WTC11 (cell line): ENCODE measurements at regions not wholly inside any gene's neighbourhood (a gene's known extent, or its start where the extent isn't known, plus 50 kb on each side); places are given as distances from the start of the nearest gene placed in this dataset.

Experiments
- ATAC-seq: fragments of 200-7000 bp; cut with Tn5 transposase; 2 replicates; pipeline ENCODE4 v1.10.0; 2021; ENCODE audit warnings: mild to moderate bottlenecking, moderate library complexity
- CTCF ChIA-PET: fragments of 300-600 bp; sonication (Branson Sonifier 250); formaldehyde crosslinking; loops from one replicate; lab custom pipeline; 2021; ENCODE audit warnings: antibody characterized with exemption; lab: Charles Lee
- POLR2A ChIA-PET: fragments of 350-600 bp; sonication (Branson Sonifier 250); formaldehyde crosslinking; loops from one replicate; lab custom pipeline; 2021; ENCODE audit warnings: antibody characterized with exemption; lab: Charles Lee
- DNase-seq: peaks from one replicate; pipeline ENCODE4 v3.0.0; 2021; ENCODE audit warnings: low spot score
- H3K27ac Mint-ChIP-seq: 2 replicates; pipeline ENCODE4 v1.8.0; 2021; ENCODE audit warnings: mixed read lengths
- H3K27me3 Mint-ChIP-seq: 2 replicates; pipeline ENCODE4 v1.8.0; 2021; ENCODE audit warnings: low read depth, mild to moderate bottlenecking, moderate library complexity, mixed read lengths
- H3K36me3 Mint-ChIP-seq: 2 replicates; pipeline ENCODE4 v1.8.0; 2021; ENCODE audit warnings: mixed read lengths
- H3K4me1 Mint-ChIP-seq: 2 replicates; pipeline ENCODE4 v1.8.0; 2022; ENCODE audit warnings: mixed read lengths
- H3K4me3 Mint-ChIP-seq: 2 replicates; pipeline ENCODE4 v1.8.0; 2021; ENCODE audit warnings: mild to moderate bottlenecking, moderate library complexity, mixed read lengths
- H3K9me3 Mint-ChIP-seq: 2 replicates; pipeline ENCODE4 v1.8.0; 2021; ENCODE audit warnings: mixed read lengths
- ATF1 ChIP-seq: sonication (generic); formaldehyde crosslinking; IDR thresholded peaks from 2 replicates; pipeline ENCODE4 v1.8.1; 2023; ENCODE audit warnings: mild to moderate bottlenecking, moderate library complexity, missing genetic modification reagents
- CREB1 ChIP-seq: sonication (generic); formaldehyde crosslinking; IDR thresholded peaks from 2 replicates; pipeline ENCODE4 v1.8.0; 2023; ENCODE audit warnings: mild to moderate bottlenecking, missing genetic modification reagents
- ELF4 ChIP-seq: sonication (generic); formaldehyde crosslinking; IDR thresholded peaks from 2 replicates; pipeline ENCODE4 v1.8.1; 2022; ENCODE audit warnings: low read depth, mild to moderate bottlenecking, moderate library complexity, missing genetic modification reagents
- ESRRA ChIP-seq: sonication (generic); formaldehyde crosslinking; IDR thresholded peaks from 2 replicates; pipeline ENCODE4 v1.8.1; 2022; ENCODE audit warnings: mild to moderate bottlenecking, missing genetic modification reagents, borderline replicate concordance
- ETV6 ChIP-seq: sonication (generic); formaldehyde crosslinking; IDR thresholded peaks from 2 replicates; pipeline ENCODE4 v1.8.1; 2022; ENCODE audit warnings: mild to moderate bottlenecking, missing genetic modification reagents
- FOXJ3 ChIP-seq: sonication (generic); formaldehyde crosslinking; IDR thresholded peaks from 2 replicates; pipeline ENCODE4 v1.9.0; 2021; ENCODE audit warnings: missing genetic modification reagents, mild to moderate bottlenecking, borderline replicate concordance
- NR2C2 ChIP-seq: sonication (generic); formaldehyde crosslinking; IDR thresholded peaks from 2 replicates; pipeline ENCODE4 v1.8.0; 2022; ENCODE audit warnings: mild to moderate bottlenecking, missing genetic modification reagents
- RELA ChIP-seq: sonication (generic); formaldehyde crosslinking; IDR thresholded peaks from 2 replicates; pipeline ENCODE4 v1.8.1; 2022; ENCODE audit warnings: missing genetic modification reagents, mild to moderate bottlenecking, borderline replicate concordance
- ZNF263 ChIP-seq: sonication (generic); formaldehyde crosslinking; IDR thresholded peaks from 2 replicates; pipeline ENCODE4 v1.8.1; 2022; ENCODE audit warnings: low read depth, mild to moderate bottlenecking, moderate library complexity, missing genetic modification reagents
- ZNF317 ChIP-seq: sonication (generic); formaldehyde crosslinking; IDR thresholded peaks from 2 replicates; pipeline ENCODE4 v1.8.1; 2023; ENCODE audit warnings: low read depth, mild to moderate bottlenecking, moderate library complexity, missing genetic modification reagents, borderline replicate concordance
- TF ChIP-seq, protein P1 (sequence below): sonication (generic); formaldehyde crosslinking; IDR thresholded peaks from 2 replicates; pipeline ENCODE4 v1.8.0; 2023; ENCODE audit warnings: missing genetic modification reagents, mild to moderate bottlenecking, borderline replicate concordance
- TF ChIP-seq, protein P2 (sequence below): sonication (generic); formaldehyde crosslinking; IDR thresholded peaks from 2 replicates; pipeline ENCODE4 v1.8.1; 2023; ENCODE audit warnings: mild to moderate bottlenecking, missing genetic modification reagents, moderate library complexity
- TF ChIP-seq, protein P3 (sequence below): sonication (generic); formaldehyde crosslinking; IDR thresholded peaks from 2 replicates; pipeline ENCODE4 v1.8.1; 2022; ENCODE audit warnings: low read depth, mild to moderate bottlenecking, moderate library complexity, missing genetic modification reagents, borderline replicate concordance
- TF ChIP-seq, protein P4 (sequence below): sonication (generic); formaldehyde crosslinking; IDR thresholded peaks from 2 replicates; pipeline ENCODE4 v1.8.0; 2022; ENCODE audit warnings: mild to moderate bottlenecking, missing genetic modification reagents
- TF ChIP-seq, protein P5 (sequence below): fragments of 250-450 bp; sonication (Bioruptor Pico); IDR thresholded peaks from 2 replicates; pipeline ENCODE4 v1.9.0; 2021; ENCODE audit warnings: mild to moderate bottlenecking, borderline replicate concordance
- TF ChIP-seq, protein P6 (sequence below): fragments of 200-600 bp; IDR thresholded peaks from 2 replicates; pipeline ENCODE4 v1.8.0; 2022; ENCODE audit warnings: antibody characterized with exemption
- TF ChIP-seq, protein P7 (sequence below): sonication (generic); formaldehyde crosslinking; IDR thresholded peaks from 2 replicates; pipeline ENCODE4 v1.8.1; 2023; ENCODE audit warnings: mild to moderate bottlenecking, missing genetic modification reagents
- TF ChIP-seq, protein P8 (sequence below): fragments of 250-450 bp; sonication (Bioruptor Pico); IDR thresholded peaks from 2 replicates; pipeline ENCODE4 v2.1.2; 2022; ENCODE audit warnings: mild to moderate bottlenecking, moderate library complexity

DNA sequence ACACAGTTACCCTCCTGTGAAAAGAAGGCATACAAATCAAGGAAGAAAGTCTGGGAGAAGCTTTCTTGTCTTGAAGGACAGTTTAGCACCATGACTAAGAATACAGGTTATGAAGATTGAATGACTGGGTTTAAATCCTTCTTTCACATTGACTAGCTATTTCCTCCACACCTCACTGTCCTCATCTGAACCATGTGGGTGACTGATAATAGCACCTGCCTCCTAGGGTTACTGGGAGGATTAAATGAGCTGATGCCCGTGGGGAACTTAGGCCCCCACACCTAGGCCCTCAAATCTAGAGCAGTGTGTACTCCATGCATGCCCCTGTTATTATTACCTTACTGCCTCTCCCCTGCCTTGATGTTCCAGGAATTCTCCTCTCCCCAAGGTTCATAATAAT is 202.9 kb downstream of the FBXO15 start (continued):
- TF ChIP-seq RELA (CRISPR knock-in tag), result no peak
- no peak for TF ChIP-seq ZNF263 (CRISPR knock-in tag)
- TF ChIP-seq ESRRA (CRISPR knock-in tag), result no peak
- no peak for TF ChIP-seq NR2C2
- TF ChIP-seq, protein P1, sequence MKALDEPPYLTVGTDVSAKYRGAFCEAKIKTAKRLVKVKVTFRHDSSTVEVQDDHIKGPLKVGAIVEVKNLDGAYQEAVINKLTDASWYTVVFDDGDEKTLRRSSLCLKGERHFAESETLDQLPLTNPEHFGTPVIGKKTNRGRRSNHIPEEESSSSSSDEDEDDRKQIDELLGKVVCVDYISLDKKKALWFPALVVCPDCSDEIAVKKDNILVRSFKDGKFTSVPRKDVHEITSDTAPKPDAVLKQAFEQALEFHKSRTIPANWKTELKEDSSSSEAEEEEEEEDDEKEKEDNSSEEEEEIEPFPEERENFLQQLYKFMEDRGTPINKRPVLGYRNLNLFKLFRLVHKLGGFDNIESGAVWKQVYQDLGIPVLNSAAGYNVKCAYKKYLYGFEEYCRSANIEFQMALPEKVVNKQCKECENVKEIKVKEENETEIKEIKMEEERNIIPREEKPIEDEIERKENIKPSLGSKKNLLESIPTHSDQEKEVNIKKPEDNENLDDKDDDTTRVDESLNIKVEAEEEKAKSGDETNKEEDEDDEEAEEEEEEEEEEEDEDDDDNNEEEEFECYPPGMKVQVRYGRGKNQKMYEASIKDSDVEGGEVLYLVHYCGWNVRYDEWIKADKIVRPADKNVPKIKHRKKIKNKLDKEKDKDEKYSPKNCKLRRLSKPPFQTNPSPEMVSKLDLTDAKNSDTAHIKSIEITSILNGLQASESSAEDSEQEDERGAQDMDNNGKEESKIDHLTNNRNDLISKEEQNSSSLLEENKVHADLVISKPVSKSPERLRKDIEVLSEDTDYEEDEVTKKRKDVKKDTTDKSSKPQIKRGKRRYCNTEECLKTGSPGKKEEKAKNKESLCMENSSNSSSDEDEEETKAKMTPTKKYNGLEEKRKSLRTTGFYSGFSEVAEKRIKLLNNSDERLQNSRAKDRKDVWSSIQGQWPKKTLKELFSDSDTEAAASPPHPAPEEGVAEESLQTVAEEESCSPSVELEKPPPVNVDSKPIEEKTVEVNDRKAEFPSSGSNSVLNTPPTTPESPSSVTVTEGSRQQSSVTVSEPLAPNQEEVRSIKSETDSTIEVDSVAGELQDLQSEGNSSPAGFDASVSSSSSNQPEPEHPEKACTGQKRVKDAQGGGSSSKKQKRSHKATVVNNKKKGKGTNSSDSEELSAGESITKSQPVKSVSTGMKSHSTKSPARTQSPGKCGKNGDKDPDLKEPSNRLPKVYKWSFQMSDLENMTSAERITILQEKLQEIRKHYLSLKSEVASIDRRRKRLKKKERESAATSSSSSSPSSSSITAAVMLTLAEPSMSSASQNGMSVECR (CRISPR knock-in tag), result no peak
- TF ChIP-seq, protein P2, sequence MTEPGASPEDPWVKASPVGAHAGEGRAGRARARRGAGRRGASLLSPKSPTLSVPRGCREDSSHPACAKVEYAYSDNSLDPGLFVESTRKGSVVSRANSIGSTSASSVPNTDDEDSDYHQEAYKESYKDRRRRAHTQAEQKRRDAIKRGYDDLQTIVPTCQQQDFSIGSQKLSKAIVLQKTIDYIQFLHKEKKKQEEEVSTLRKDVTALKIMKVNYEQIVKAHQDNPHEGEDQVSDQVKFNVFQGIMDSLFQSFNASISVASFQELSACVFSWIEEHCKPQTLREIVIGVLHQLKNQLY (CRISPR knock-in tag), result no peak
- no peak for TF ChIP-seq ZNF317 (CRISPR knock-in tag)
- no peak for TF ChIP-seq FOXJ3
- no peak for TF ChIP-seq ATF1
- TF ChIP-seq, protein P3, sequence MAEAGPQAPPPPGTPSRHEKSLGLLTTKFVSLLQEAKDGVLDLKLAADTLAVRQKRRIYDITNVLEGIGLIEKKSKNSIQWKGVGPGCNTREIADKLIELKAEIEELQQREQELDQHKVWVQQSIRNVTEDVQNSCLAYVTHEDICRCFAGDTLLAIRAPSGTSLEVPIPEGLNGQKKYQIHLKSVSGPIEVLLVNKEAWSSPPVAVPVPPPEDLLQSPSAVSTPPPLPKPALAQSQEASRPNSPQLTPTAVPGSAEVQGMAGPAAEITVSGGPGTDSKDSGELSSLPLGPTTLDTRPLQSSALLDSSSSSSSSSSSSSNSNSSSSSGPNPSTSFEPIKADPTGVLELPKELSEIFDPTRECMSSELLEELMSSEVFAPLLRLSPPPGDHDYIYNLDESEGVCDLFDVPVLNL (CRISPR knock-in tag), result no peak
- TF ChIP-seq, protein P4, sequence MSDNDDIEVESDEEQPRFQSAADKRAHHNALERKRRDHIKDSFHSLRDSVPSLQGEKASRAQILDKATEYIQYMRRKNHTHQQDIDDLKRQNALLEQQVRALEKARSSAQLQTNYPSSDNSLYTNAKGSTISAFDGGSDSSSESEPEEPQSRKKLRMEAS (CRISPR knock-in tag), result no peak

DNA sequence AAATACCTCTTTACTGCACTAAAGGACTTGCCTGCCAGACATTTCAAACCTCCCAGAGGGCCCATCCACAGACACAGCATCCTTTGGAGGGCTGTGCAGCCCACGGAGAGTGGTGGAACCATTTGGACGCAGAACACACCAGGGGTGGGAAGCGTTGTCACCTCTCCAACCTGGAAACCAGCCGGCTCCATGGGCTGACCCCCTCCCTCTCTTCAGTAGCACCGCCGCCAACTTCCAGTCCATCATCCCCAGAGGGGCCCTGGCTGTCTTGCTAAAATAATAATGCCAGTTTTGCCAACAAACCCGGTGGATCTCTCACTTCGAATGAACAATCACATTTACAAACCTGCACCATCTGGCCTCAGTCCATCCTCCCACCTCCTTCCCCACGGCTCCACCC is 203.9 kb downstream of the FBXO15 start:
- peaks cover 9% of the 10 kb centered on the region; the same call in 1 of the 2 replicates for H3K9me3 Mint-ChIP-seq
- TF ChIP-seq, protein P5, sequence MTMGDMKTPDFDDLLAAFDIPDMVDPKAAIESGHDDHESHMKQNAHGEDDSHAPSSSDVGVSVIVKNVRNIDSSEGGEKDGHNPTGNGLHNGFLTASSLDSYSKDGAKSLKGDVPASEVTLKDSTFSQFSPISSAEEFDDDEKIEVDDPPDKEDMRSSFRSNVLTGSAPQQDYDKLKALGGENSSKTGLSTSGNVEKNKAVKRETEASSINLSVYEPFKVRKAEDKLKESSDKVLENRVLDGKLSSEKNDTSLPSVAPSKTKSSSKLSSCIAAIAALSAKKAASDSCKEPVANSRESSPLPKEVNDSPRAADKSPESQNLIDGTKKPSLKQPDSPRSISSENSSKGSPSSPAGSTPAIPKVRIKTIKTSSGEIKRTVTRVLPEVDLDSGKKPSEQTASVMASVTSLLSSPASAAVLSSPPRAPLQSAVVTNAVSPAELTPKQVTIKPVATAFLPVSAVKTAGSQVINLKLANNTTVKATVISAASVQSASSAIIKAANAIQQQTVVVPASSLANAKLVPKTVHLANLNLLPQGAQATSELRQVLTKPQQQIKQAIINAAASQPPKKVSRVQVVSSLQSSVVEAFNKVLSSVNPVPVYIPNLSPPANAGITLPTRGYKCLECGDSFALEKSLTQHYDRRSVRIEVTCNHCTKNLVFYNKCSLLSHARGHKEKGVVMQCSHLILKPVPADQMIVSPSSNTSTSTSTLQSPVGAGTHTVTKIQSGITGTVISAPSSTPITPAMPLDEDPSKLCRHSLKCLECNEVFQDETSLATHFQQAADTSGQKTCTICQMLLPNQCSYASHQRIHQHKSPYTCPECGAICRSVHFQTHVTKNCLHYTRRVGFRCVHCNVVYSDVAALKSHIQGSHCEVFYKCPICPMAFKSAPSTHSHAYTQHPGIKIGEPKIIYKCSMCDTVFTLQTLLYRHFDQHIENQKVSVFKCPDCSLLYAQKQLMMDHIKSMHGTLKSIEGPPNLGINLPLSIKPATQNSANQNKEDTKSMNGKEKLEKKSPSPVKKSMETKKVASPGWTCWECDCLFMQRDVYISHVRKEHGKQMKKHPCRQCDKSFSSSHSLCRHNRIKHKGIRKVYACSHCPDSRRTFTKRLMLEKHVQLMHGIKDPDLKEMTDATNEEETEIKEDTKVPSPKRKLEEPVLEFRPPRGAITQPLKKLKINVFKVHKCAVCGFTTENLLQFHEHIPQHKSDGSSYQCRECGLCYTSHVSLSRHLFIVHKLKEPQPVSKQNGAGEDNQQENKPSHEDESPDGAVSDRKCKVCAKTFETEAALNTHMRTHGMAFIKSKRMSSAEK (CRISPR knock-in tag), result no peak
- TF ChIP-seq ETV6, result no peak
- no peak for TF ChIP-seq CREB1 (CRISPR knock-in tag)
- TF ChIP-seq, protein P6, sequence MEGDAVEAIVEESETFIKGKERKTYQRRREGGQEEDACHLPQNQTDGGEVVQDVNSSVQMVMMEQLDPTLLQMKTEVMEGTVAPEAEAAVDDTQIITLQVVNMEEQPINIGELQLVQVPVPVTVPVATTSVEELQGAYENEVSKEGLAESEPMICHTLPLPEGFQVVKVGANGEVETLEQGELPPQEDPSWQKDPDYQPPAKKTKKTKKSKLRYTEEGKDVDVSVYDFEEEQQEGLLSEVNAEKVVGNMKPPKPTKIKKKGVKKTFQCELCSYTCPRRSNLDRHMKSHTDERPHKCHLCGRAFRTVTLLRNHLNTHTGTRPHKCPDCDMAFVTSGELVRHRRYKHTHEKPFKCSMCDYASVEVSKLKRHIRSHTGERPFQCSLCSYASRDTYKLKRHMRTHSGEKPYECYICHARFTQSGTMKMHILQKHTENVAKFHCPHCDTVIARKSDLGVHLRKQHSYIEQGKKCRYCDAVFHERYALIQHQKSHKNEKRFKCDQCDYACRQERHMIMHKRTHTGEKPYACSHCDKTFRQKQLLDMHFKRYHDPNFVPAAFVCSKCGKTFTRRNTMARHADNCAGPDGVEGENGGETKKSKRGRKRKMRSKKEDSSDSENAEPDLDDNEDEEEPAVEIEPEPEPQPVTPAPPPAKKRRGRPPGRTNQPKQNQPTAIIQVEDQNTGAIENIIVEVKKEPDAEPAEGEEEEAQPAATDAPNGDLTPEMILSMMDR, result no peak
- TF ChIP-seq ELF4 (CRISPR knock-in tag), result no peak
- TF ChIP-seq, protein P4 (CRISPR knock-in tag), result no peak
- TF ChIP-seq, protein P7, sequence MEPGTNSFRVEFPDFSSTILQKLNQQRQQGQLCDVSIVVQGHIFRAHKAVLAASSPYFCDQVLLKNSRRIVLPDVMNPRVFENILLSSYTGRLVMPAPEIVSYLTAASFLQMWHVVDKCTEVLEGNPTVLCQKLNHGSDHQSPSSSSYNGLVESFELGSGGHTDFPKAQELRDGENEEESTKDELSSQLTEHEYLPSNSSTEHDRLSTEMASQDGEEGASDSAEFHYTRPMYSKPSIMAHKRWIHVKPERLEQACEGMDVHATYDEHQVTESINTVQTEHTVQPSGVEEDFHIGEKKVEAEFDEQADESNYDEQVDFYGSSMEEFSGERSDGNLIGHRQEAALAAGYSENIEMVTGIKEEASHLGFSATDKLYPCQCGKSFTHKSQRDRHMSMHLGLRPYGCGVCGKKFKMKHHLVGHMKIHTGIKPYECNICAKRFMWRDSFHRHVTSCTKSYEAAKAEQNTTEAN, result no peak
- TF ChIP-seq, protein P8, sequence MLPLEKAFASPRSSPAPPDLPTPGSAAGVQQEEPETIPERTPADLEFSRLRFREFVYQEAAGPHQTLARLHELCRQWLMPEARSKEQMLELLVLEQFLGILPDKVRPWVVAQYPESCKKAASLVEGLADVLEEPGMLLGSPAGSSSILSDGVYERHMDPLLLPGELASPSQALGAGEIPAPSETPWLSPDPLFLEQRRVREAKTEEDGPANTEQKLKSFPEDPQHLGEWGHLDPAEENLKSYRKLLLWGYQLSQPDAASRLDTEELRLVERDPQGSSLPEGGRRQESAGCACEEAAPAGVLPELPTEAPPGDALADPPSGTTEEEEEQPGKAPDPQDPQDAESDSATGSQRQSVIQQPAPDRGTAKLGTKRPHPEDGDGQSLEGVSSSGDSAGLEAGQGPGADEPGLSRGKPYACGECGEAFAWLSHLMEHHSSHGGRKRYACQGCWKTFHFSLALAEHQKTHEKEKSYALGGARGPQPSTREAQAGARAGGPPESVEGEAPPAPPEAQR (CRISPR knock-in tag), result no peak
- POLR2A ChIA-PET, result no interaction called here
- no peak overlapping the region for H3K27ac Mint-ChIP-seq
- DNase-seq, result no peak
- no peaks in the 10 kb centered on the region for H3K36me3 Mint-ChIP-seq
- ATAC-seq, result no peak
- no peak overlapping the region for H3K4me3 Mint-ChIP-seq
- CTCF ChIA-PET, result no interaction called here
- no peaks in the 10 kb centered on the region for H3K27me3 Mint-ChIP-seq
- peaks cover 9% of the 10 kb centered on the region for H3K4me1 Mint-ChIP-seq
